HEK293T (cell line): ENCODE measurements at regions not wholly inside any gene's neighbourhood (a gene's known extent, or its start where the extent isn't known, plus 50 kb on each side); places are given as distances from the start of the nearest gene placed in this dataset.

Experiments used
- ARNT ChIP-seq: fragments of 450-650 bp; IDR thresholded peaks from 2 replicates; pipeline ENCODE4 v1.6.1; 2017; ENCODE audit warnings: mild to moderate bottlenecking
- CTBP1 ChIP-seq: fragments of 450-650 bp; IDR thresholded peaks from 2 replicates; pipeline ENCODE4 v1.6.1; 2016; ENCODE audit warnings: borderline replicate concordance
- ELF4 ChIP-seq: fragments of 450-650 bp; IDR thresholded peaks from 2 replicates; pipeline ENCODE4 v1.6.1; 2017; ENCODE audit warnings: antibody characterized with exemption
- FOXA1 ChIP-seq: fragments of 450-650 bp; IDR thresholded peaks from 2 replicates; pipeline ENCODE4 v1.6.1; 2016; ENCODE audit warnings: mild to moderate bottlenecking
- FOXK2 ChIP-seq: fragments of 450-650 bp; IDR thresholded peaks from 2 replicates; pipeline ENCODE4 v1.6.1; 2016; ENCODE audit warnings: mild to moderate bottlenecking
- FOXM1 ChIP-seq: fragments of 450-650 bp; IDR thresholded peaks from 2 replicates; pipeline ENCODE4 v1.6.1; 2017; ENCODE audit warnings: mild to moderate bottlenecking, borderline replicate concordance
- HDGF ChIP-seq: fragments of 450-650 bp; IDR thresholded peaks from 2 replicates; pipeline ENCODE4 v1.6.1; 2017; ENCODE audit warnings: antibody characterized with exemption, borderline replicate concordance
- LEF1 ChIP-seq: fragments of 450-650 bp; IDR thresholded peaks from 2 replicates; pipeline ENCODE4 v1.6.1; 2017; ENCODE audit warnings: mild to moderate bottlenecking, borderline replicate concordance
- NFRKB ChIP-seq: fragments of 450-650 bp; IDR thresholded peaks from 2 replicates; pipeline ENCODE4 v1.6.1; 2016; ENCODE audit warnings: mild to moderate bottlenecking, moderate library complexity
- SP1 ChIP-seq: fragments of 450-650 bp; IDR thresholded peaks from 2 replicates; pipeline ENCODE4 v1.6.1; 2017
- SUZ12 ChIP-seq: fragments of 450-650 bp; IDR thresholded peaks from 2 replicates; pipeline ENCODE4 v1.6.1; 2016; ENCODE audit warnings: mild to moderate bottlenecking
- TARDBP ChIP-seq: fragments of 450-650 bp; IDR thresholded peaks from 2 replicates; pipeline ENCODE4 v1.6.1; 2016
- ZNF384 ChIP-seq: fragments of 450-650 bp; IDR thresholded peaks from 2 replicates; pipeline ENCODE4 v1.6.1; 2016
- TF ChIP-seq, protein P1 (sequence below): fragments of 450-650 bp; IDR thresholded peaks from 2 replicates; pipeline ENCODE4 v1.6.1; 2016

DNA sequence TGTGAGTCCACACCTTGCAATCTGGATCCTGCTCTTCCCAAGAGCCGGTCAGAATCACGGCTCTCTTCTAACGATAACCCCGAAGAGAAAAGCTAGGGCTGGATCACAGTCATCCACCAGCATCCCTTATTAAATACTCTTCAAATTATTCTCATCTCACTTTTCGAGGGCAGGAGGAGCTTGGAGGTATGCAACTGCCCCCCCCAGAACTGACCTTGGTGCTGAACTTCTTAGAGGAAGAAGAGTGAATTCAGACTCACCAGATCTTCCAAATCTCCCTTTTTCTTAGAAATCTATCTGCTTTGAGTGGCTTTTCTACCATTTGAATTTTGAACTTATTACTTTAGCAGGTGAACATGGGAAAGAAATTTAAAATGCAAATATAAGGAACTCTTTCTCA lies 75.7 kb downstream of the MED10 start:
- TF ChIP-seq HDGF, result no peak
- TF ChIP-seq TARDBP, result no peak
- TF ChIP-seq SP1, result no peak
- no peak for TF ChIP-seq LEF1
- TF ChIP-seq FOXM1, result no peak
- no peak for TF ChIP-seq NFRKB
- TF ChIP-seq, protein P1, sequence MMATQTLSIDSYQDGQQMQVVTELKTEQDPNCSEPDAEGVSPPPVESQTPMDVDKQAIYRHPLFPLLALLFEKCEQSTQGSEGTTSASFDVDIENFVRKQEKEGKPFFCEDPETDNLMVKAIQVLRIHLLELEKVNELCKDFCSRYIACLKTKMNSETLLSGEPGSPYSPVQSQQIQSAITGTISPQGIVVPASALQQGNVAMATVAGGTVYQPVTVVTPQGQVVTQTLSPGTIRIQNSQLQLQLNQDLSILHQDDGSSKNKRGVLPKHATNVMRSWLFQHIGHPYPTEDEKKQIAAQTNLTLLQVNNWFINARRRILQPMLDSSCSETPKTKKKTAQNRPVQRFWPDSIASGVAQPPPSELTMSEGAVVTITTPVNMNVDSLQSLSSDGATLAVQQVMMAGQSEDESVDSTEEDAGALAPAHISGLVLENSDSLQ, result no peak
- no peak for TF ChIP-seq FOXK2
- no peak for TF ChIP-seq ARNT
- TF ChIP-seq ZNF384, result no peak
- TF ChIP-seq FOXA1, result no peak
- TF ChIP-seq SUZ12, result no peak
- TF ChIP-seq CTBP1, result no peak
- no peak for TF ChIP-seq ELF4
